OCI-LY7 (cell line): ENCODE measurements at regions not wholly inside any gene's neighbourhood (a gene's known extent, or its start where the extent isn't known, plus 50 kb on each side); places are given as distances from the start of the nearest gene placed in this dataset.

Experiments
- BruUV-seq: library from RNA; stranded (reverse); fragments of 400-500 nt; replicated peaks from 2 replicates; lab custom pipeline; 2021; lab: Mats Ljungman, UMichigan
- CTCF ChIA-PET: fragments of 300-600 bp; sonication (Branson Sonifier 250); formaldehyde crosslinking; loops from one replicate; lab custom pipeline; 2022; ENCODE audit warnings: antibody characterized with exemption; ENCODE audit not compliant: unreplicated experiment; lab: Charles Lee
- POLR2A ChIA-PET: fragments of 300-600 bp; sonication (Branson Sonifier 250); formaldehyde crosslinking; loops from one replicate; lab custom pipeline; 2022; ENCODE audit warnings: antibody characterized with exemption; lab: Charles Lee
- DNase-seq: peaks from one replicate; pipeline ENCODE4 v3.0.0-alpha.2; 2015; ENCODE audit warnings: low spot score
- H2AFZ ChIP-seq: fragments of 200-600 bp; sonication (generic), shearing (Covaris generic); 2 replicates; pipeline ENCODE4 v1.6.1; 2014; ENCODE audit warnings: mild to moderate bottlenecking, antibody characterized with exemption, low read length, moderate library complexity
- H3K27ac ChIP-seq: fragments of 200-600 bp; sonication (generic); 2 replicates; pipeline ENCODE4 v1.5.1; 2014; ENCODE audit warnings: mixed run types, low read depth, mild to moderate bottlenecking, moderate library complexity, low read length, inconsistent platforms; ENCODE audit not compliant: poor library complexity, severe bottlenecking
- H3K36me3 ChIP-seq: fragments of 200-600 bp; sonication (generic); 2 replicates; pipeline ENCODE4 v1.6.1; 2014; ENCODE audit warnings: mild to moderate bottlenecking, antibody characterized with exemption, low read length, moderate library complexity, mixed read lengths; ENCODE audit not compliant: insufficient read depth
- H3K4me1 ChIP-seq: fragments of 200-600 bp; sonication (generic); 2 replicates; pipeline ENCODE4 v1.5.1; 2014; ENCODE audit warnings: mild to moderate bottlenecking, low read length; ENCODE audit not compliant: insufficient read depth, poor library complexity, severe bottlenecking
- H3K4me2 ChIP-seq: fragments of 200-600 bp; sonication (generic); 2 replicates; pipeline ENCODE4 v1.6.1; 2014; ENCODE audit warnings: mild to moderate bottlenecking, low read length
- H3K4me3 ChIP-seq: fragments of 200-600 bp; sonication (generic); 2 replicates; pipeline ENCODE4 v1.5.1; 2014; ENCODE audit warnings: mild to moderate bottlenecking, low read depth, low read length; ENCODE audit not compliant: poor library complexity, severe bottlenecking
- H3K79me2 ChIP-seq: fragments of 200-600 bp; sonication (generic); 2 replicates; pipeline ENCODE4 v1.6.1; 2016; ENCODE audit warnings: low read depth, mild to moderate bottlenecking, low read length, moderate library complexity, mixed read lengths; ENCODE audit not compliant: insufficient read depth
- H3K9me2 ChIP-seq: fragments of 200-600 bp; sonication (generic); 2 replicates; pipeline ENCODE4 v1.6.1; 2016; ENCODE audit warnings: mild to moderate bottlenecking, low read length, mixed read lengths; ENCODE audit not compliant: insufficient read depth
- H3K9me3 ChIP-seq: fragments of 200-600 bp; sonication (generic); 2 replicates; pipeline ENCODE4 v1.6.1; 2014; ENCODE audit warnings: mild to moderate bottlenecking, mixed run types, low read length, mixed read lengths
- H4K20me1 ChIP-seq: fragments of 200-600 bp; sonication (generic); 2 replicates; pipeline ENCODE4 v1.6.1; 2014; ENCODE audit warnings: mild to moderate bottlenecking, antibody characterized with exemption, low read length, moderate library complexity, mixed read lengths; ENCODE audit not compliant: insufficient read depth
- CTCF ChIP-seq: fragments of 200-600 bp; sonication (generic); conservative IDR thresholded peaks from 2 replicates; pipeline ENCODE4 v1.5.1; 2014; ENCODE audit warnings: mild to moderate bottlenecking, antibody characterized with exemption, low read length, moderate library complexity, mixed read lengths
- EZH2phosphoT487 ChIP-seq: fragments of 200-600 bp; sonication (generic); IDR thresholded peaks from 2 replicates; pipeline ENCODE4 v1.6.1; 2018; ENCODE audit warnings: low read depth, borderline replicate concordance, mild to moderate bottlenecking, mixed run types, antibody characterized with exemption, low read length, moderate library complexity, mixed read lengths
- intact Hi-C: fragments of 100-400 bp; cut with micrococcal nuclease; formaldehyde crosslinking; loops from one replicate; pipeline ENCODE4 v1.10.0; 2022; ENCODE audit not compliant: unreplicated experiment

- no peak overlapping the region for H3K4me3 ChIP-seq
- intact Hi-C loops: no loop called here
- no peak for DNase-seq
- H4K20me1 ChIP-seq: no peaks in the 10 kb centered on the region
- no peaks in the 10 kb centered on the region for H3K79me2 ChIP-seq
- no peak overlapping the region for H3K27ac ChIP-seq
- no peak overlapping the region for H2AFZ ChIP-seq
- H3K4me1 ChIP-seq: no peaks in the 10 kb centered on the region
- ChIA-PET POLR2A (interaction anchor here (0.6 kb wide), 1 partner anchor 12 kb away, joined by 5 read pairs; no protein-coding TSS in a partner anchor), CTCF (no interaction called here)
- BruUV-seq: no TSS peak
- no peaks in the 10 kb centered on the region for H3K36me3 ChIP-seq
- TF ChIP-seq EZH2phosphoT487: no peak
- TF ChIP-seq CTCF: no peak
- no peak overlapping the region for H3K4me2 ChIP-seq
- no peaks in the 10 kb centered on the region for H3K9me2 ChIP-seq
- H3K9me3 ChIP-seq: no peaks in the 10 kb centered on the region
These were observed 440.5 kb downstream of the NUP35 start for GRCh38 chr2:183564726-183565125.

GRCh38 chr2:183575481-183575880 is 451.2 kb downstream of the NUP35 start:
- no peak overlapping the region for H3K27ac ChIP-seq
- no peaks in the 10 kb centered on the region for H3K9me2 ChIP-seq
- intact Hi-C loops: no loop called here
- no peak overlapping the region for H3K4me3 ChIP-seq
- no peaks in the 10 kb centered on the region for H4K20me1 ChIP-seq
- H3K4me1 ChIP-seq: no peaks in the 10 kb centered on the region
- ChIA-PET CTCF (no interaction called here), POLR2A (no interaction called here)
- H3K36me3 ChIP-seq: no peaks in the 10 kb centered on the region
- no peak overlapping the region for H3K4me2 ChIP-seq
- H3K79me2 ChIP-seq: no peaks in the 10 kb centered on the region
- no peaks in the 10 kb centered on the region for H3K9me3 ChIP-seq
- no TSS peak for BruUV-seq
- H2AFZ ChIP-seq: no peak overlapping the region
- no peak for TF ChIP-seq EZH2phosphoT487
- TF ChIP-seq CTCF: no peak
- DNase-seq: no peak

GRCh38 chr2:183579686-183580085 is 455.4 kb downstream of the NUP35 start:
- no peaks in the 10 kb centered on the region for H3K36me3 ChIP-seq
- no peaks in the 10 kb centered on the region for H3K79me2 ChIP-seq
- no peaks in the 10 kb centered on the region for H3K9me2 ChIP-seq
- H3K4me3 ChIP-seq: no peak overlapping the region
- no peak for DNase-seq
- H2AFZ ChIP-seq: no peak overlapping the region
- ChIA-PET POLR2A (interaction anchor here (0.6 to 0.7 kb wide), 2 partner anchors 117 to 1317 kb away, joined by 3 to 9 read pairs; no protein-coding TSS in a partner anchor), CTCF (no interaction called here)
- no peaks in the 10 kb centered on the region for H4K20me1 ChIP-seq
- no peaks in the 10 kb centered on the region for H3K4me1 ChIP-seq
- no peaks in the 10 kb centered on the region for H3K9me3 ChIP-seq
- BruUV-seq: no TSS peak
- H3K4me2 ChIP-seq: no peak overlapping the region
- intact Hi-C loops: no loop called here
- no peak for TF ChIP-seq CTCF
- TF ChIP-seq EZH2phosphoT487: no peak
- no peak overlapping the region for H3K27ac ChIP-seq
